GM12875 (cell line): ENCODE measurements at regions not wholly inside any gene's neighbourhood (a gene's known extent, or its start where the extent isn't known, plus 50 kb on each side); places are given as distances from the start of the nearest gene placed in this dataset.
"Not testable (repeated sequence)": the region's sequence is repeated elsewhere in the genome, so short reads cannot be mapped to it uniquely, and the experiment has no call there.

Experiments
- H3K4me3 ChIP-seq: one replicate; pipeline ENCODE4 v1.5.1; 2011; ENCODE audit warnings: low read depth, low read length, control low read depth
- CTCF ChIP-seq: IDR thresholded peaks from 2 replicates; pipeline ENCODE4 v1.5.1; 2011; ENCODE audit warnings: low read depth, mild to moderate bottlenecking, control low read depth, inconsistent platforms, low read length, moderate library complexity, borderline replicate concordance; ENCODE audit not compliant: insufficient read depth

GRCh38 chr5:36407396-36407795 lies 105.7 kb upstream of the RANBP3L start:
- TF ChIP-seq CTCF = no peak
- no peak overlapping the region for H3K4me3 ChIP-seq

- not testable (repeated sequence) for H3K4me3 ChIP-seq
Observed at GRCh38 chr5:36409711-36410110, 108.0 kb upstream of the RANBP3L start.

- not testable (repeated sequence) for H3K4me3 ChIP-seq
Observed at GRCh38 chr5:36410672-36411071, 109.0 kb upstream of the RANBP3L start.

GRCh38 chr5:36414869-36415282 lies 113.2 kb upstream of the RANBP3L start:
- H3K4me3 ChIP-seq = no peak overlapping the region
- TF ChIP-seq CTCF = no peak

- no peak for TF ChIP-seq CTCF
- no peak overlapping the region for H3K4me3 ChIP-seq
Observed at GRCh38 chr5:36416605-36417004, 114.9 kb upstream of the RANBP3L start.

- H3K4me3 ChIP-seq = no peak overlapping the region
- no peak for TF ChIP-seq CTCF
Observed at GRCh38 chr5:36417221-36417620, 115.5 kb upstream of the RANBP3L start.

GRCh38 chr5:36417668-36418067 lies 116.0 kb upstream of the RANBP3L start:
- no peak overlapping the region for H3K4me3 ChIP-seq
- no peak for TF ChIP-seq CTCF

GRCh38 chr5:36418152-36418979 lies 116.7 kb upstream of the RANBP3L start:
- no peak overlapping the region for H3K4me3 ChIP-seq
- TF ChIP-seq CTCF = no peak
